Lung (tissue), 11 donors: ENCODE measurements at regions not wholly inside any gene's neighbourhood (a gene's known extent, or its start where the extent isn't known, plus 50 kb on each side); places are given as distances from the start of the nearest gene placed in this dataset.

ENCODE experiments used
- ATAC-seq: fragments of 200-7000 bp; cut with Tn5 transposase; one replicate; pipeline ENCODE4 v1.9.1; 2020; ENCODE audit warnings: moderate number of reproducible peaks; ENCODE audit not compliant: insufficient read depth, low FRiP score
- DNase-seq, 3 donors: peaks; one replicate each; pipeline ENCODE4 v3.0.0-alpha.2; 2013 to 2017
- H3K27ac ChIP-seq, 2 donors: one replicate each; pipeline ENCODE4 v1.5.1; 2013; ENCODE audit warnings: mild to moderate bottlenecking in 2 of 2, moderate library complexity in 2 of 2, control low read depth in 1 of 2, inconsistent platforms in 1 of 2, low read depth in 1 of 2, low read length in 1 of 2
- H3K27me3 ChIP-seq, 3 donors: one replicate each; pipeline ENCODE4 v1.5.1; 2013; ENCODE audit warnings: low read length in 2 of 3; ENCODE audit not compliant: control insufficient read depth in 3 of 3, insufficient read depth in 3 of 3
- H3K36me3 ChIP-seq, 4 donors: one replicate each; pipeline ENCODE4 v1.5.1; 2013; ENCODE audit warnings: low read length in 4 of 4, mild to moderate bottlenecking in 1 of 4, moderate library complexity in 1 of 4; ENCODE audit not compliant: control insufficient read depth in 4 of 4, insufficient read depth in 4 of 4
- H3K4me1 ChIP-seq, 5 donors: one replicate each; pipeline ENCODE4 v1.5.1; 2013; ENCODE audit warnings: low read length in 5 of 5, mild to moderate bottlenecking in 2 of 5, moderate library complexity in 1 of 5; ENCODE audit not compliant: control insufficient read depth in 5 of 5, insufficient read depth in 5 of 5
- H3K4me3 ChIP-seq: one replicate; pipeline ENCODE4 v1.5.1; 2013; ENCODE audit warnings: mild to moderate bottlenecking, control low read depth, moderate library complexity
- H3K9ac ChIP-seq, 2 donors: one replicate each; pipeline ENCODE4 v1.5.1; 2013; ENCODE audit warnings: low read length in 2 of 2, control low read depth in 1 of 2; ENCODE audit not compliant: insufficient read depth in 1 of 2
- H3K9me3 ChIP-seq, 4 donors: one replicate each; pipeline ENCODE4 v1.5.1; 2013; ENCODE audit warnings: low read length in 3 of 4, mild to moderate bottlenecking in 1 of 4, moderate library complexity in 1 of 4; ENCODE audit not compliant: control insufficient read depth in 4 of 4, insufficient read depth in 3 of 4
- WGBS, 2 donors: extraction: QIAGEN DNeasy Blood & Tissue Kit; methylation state at CpG; one replicate each; pipeline ENCODE4 v1.1.7; 2013; 5-methylcytosine and 5-hydroxymethylcytosine counted together
- TF ChIP-seq, protein P1 (sequence below): IDR thresholded peaks from 2 replicates; pipeline ENCODE4 v1.5.1; 2012; ENCODE audit warnings: mild to moderate bottlenecking; ENCODE audit errors: control extremely low read depth, extremely low read depth
- donor health status: control.
- donor health status: control.
- donor health status: Bipolar disorder and iron deficiency.
- donor health status: healthy.
- donor health status: DM: yes; HTN: yes; CAD: no.

DNA sequence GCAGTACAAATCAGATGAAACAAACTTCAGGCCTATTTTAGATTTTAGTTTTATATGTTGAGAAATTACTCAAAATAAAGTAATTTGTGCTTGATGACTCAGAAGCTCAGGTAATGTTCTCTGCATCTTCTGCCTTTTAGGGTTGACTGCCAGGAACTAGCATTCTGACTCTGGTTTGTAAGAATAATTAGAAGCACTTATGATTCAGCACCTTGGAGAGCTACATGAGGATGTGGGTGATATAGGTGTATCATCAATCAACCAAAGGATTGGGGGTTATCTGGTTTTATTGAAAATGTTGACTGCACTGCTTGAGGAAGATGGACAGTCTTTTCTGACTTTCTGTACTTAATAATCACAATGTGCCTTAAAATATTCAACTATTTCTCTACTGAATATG, 118.7 kb upstream of the SGCD start:
- H3K4me3 ChIP-seq: no peak overlapping the region
- peaks cover 0 to 9% (median 0%) of the 10 kb centered on the region in 4 donors for H3K9me3 ChIP-seq
- H3K36me3 ChIP-seq: no peaks in the 10 kb centered on the region
- ATAC-seq (no peak), DNase-seq (peak in 2 of 3 donors; percentile 13 to 38)
- H3K9ac ChIP-seq: no peak overlapping the region
- TF ChIP-seq, protein P1, sequence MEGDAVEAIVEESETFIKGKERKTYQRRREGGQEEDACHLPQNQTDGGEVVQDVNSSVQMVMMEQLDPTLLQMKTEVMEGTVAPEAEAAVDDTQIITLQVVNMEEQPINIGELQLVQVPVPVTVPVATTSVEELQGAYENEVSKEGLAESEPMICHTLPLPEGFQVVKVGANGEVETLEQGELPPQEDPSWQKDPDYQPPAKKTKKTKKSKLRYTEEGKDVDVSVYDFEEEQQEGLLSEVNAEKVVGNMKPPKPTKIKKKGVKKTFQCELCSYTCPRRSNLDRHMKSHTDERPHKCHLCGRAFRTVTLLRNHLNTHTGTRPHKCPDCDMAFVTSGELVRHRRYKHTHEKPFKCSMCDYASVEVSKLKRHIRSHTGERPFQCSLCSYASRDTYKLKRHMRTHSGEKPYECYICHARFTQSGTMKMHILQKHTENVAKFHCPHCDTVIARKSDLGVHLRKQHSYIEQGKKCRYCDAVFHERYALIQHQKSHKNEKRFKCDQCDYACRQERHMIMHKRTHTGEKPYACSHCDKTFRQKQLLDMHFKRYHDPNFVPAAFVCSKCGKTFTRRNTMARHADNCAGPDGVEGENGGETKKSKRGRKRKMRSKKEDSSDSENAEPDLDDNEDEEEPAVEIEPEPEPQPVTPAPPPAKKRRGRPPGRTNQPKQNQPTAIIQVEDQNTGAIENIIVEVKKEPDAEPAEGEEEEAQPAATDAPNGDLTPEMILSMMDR: no peak
- H3K27me3 ChIP-seq: no peaks in the 10 kb centered on the region
- H3K4me1 ChIP-seq: no peaks in the 10 kb centered on the region
- H3K27ac ChIP-seq: no peak overlapping the region

DNA sequence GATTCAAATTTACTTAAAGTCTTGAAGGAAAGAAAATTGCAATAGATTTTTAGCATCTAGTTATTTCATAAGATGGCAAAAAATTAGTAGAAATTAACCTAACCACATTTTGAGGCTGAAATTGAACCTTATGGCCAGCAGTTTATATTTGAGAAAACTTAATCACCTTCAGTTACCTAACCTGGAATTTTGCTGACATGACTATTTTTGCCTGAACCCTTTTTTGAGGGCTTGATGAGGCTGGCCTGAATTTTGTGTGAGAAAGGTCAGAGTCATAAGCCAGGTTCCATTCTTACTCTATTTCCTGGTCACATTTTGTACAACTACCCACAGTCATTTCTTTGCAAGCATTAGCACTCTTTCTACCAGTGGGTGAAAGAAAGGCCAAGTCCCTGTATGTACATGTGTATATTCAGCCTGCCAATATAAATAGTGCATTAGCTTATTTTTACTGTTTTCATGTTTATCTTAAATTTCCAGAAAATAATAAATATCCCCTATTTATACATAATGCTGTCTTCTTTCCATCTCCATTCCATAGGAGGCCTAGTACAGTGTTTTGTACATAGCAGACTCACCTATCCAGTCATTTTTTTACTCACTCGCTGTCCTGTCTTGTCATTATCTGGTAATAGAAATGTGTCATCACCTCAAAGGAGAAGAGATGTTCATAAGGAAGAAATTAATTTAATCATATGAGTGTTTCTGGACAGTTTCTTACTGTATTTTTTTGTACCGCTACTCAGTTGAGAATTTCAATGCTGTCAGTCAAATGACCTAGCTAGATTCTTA, 108.4 kb upstream of the SGCD start:
- TF ChIP-seq, protein P1: no peak
- no peak for ATAC-seq
- no peak overlapping the region for H3K27ac ChIP-seq
- H3K27me3 ChIP-seq: no peaks in the 10 kb centered on the region
- WGBS, 2 donors: 93 to 95% methylated on average over 2 of the region's 2 CpGs
- H3K9me3 ChIP-seq: peaks cover 0 to 1% (median 0%) of the 10 kb centered on the region in 4 donors
- no peaks in the 10 kb centered on the region for H3K36me3 ChIP-seq
- H3K4me3 ChIP-seq: no peak overlapping the region
- DNase-seq: no peak
- H3K9ac ChIP-seq: no peak overlapping the region
- H3K4me1 ChIP-seq: no peaks in the 10 kb centered on the region

DNA sequence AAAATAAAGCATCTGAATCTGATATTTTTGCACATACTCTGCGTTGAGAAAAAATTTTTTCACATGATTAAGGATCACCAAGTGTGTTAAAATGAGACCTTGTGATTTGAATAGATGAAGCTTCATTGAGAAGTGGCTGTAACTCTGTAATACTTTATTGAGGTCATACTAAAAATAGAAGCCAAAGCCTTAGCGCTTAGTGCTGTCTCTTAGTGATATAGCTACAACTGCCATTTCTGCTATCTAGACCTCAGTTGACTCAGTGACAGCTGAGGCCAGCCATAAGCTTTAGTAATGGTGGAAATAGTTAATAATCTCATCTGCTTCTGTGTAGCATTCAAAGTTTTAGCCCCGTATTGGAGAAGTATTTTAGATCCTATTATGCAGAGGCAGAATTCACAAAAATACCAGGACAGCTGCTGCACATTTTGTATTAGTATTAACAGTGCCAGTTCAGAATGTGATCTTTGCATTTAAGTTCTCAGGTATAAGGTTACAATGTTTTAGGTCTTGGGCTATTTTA, 107.4 kb upstream of the SGCD start:
- Histone ChIP-seq H3K27ac (peak overlapping the region in 1 of 2 donors; percentile 21), H3K4me3 (no peak overlapping the region), H3K27me3 (no peaks in the 10 kb centered on the region), H3K36me3 (no peaks in the 10 kb centered on the region), H3K9ac (no peak overlapping the region), H3K4me1 (no peaks in the 10 kb centered on the region), H3K9me3 (peaks cover 0 to under 1% (median 0%) of the 10 kb centered on the region in 4 donors)
- DNase-seq: no peak
- no peak for ATAC-seq
- WGBS, 2 donors: 78 to 79% methylated on average over 3 of the region's 3 CpGs
- TF ChIP-seq, protein P1: no peak
